H1 (cell line): ENCODE measurements at regions not wholly inside any gene's neighbourhood (a gene's known extent, or its start where the extent isn't known, plus 50 kb on each side); places are given as distances from the start of the nearest gene placed in this dataset.

Source experiments
- TF ChIP-seq, protein P1 (sequence below): IDR thresholded peaks from 2 replicates; pipeline ENCODE4 v1.6.1; 2012; ENCODE audit warnings: low read length, inconsistent platforms
- TF ChIP-seq, protein P2 (sequence below): IDR thresholded peaks from 2 replicates; pipeline ENCODE4 v1.6.1; 2012; ENCODE audit warnings: inconsistent platforms

DNA sequence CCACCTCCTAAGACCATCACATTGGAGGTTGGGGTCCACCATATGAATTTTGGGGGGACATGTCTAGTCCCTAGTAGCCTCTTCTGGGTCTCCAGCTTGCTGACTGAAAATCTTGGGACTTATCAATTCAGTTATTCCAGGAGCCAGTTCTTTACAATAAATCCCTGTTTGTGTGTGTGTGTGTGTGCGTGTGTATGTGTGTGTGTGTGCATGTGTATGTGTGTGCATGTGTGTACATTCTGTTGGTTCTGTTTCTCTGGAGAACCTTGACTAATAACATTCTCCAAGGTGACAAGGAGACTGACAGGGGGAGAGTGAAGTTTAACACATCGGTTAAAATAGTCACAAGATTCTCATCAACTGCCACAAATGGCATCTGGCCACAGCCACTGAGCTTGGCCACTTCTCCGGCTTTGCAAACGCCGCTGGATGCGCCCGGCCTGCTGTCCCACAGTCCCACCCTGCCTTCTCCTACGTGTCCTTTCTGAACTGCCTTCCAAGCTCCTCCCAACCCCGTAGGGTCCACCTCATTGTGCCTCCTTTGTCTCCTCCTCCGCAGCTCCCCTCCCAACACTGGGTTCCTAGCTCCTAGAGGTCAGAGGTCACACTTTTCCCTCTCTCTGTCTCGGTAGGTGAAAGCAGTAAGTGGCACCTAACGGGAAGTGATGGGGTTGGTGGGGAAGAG, 88.1 kb upstream of the DIO3 start (continued):
- TF ChIP-seq, protein P1, sequence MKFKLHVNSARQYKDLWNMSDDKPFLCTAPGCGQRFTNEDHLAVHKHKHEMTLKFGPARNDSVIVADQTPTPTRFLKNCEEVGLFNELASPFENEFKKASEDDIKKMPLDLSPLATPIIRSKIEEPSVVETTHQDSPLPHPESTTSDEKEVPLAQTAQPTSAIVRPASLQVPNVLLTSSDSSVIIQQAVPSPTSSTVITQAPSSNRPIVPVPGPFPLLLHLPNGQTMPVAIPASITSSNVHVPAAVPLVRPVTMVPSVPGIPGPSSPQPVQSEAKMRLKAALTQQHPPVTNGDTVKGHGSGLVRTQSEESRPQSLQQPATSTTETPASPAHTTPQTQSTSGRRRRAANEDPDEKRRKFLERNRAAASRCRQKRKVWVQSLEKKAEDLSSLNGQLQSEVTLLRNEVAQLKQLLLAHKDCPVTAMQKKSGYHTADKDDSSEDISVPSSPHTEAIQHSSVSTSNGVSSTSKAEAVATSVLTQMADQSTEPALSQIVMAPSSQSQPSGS, result no peak
- TF ChIP-seq, protein P2, sequence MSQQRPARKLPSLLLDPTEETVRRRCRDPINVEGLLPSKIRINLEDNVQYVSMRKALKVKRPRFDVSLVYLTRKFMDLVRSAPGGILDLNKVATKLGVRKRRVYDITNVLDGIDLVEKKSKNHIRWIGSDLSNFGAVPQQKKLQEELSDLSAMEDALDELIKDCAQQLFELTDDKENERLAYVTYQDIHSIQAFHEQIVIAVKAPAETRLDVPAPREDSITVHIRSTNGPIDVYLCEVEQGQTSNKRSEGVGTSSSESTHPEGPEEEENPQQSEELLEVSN, result no peak
